LNCAP (cell line): ENCODE measurements at regions not wholly inside any gene's neighbourhood (a gene's known extent, or its start where the extent isn't known, plus 50 kb on each side); places are given as distances from the start of the nearest gene placed in this dataset.

Experiments
- TF ChIP-seq, protein P1 (sequence below): fragments of 450-650 bp; IDR thresholded peaks from 2 replicates; pipeline ENCODE4 v1.5.1; 2017; ENCODE audit warnings: mild to moderate bottlenecking

DNA sequence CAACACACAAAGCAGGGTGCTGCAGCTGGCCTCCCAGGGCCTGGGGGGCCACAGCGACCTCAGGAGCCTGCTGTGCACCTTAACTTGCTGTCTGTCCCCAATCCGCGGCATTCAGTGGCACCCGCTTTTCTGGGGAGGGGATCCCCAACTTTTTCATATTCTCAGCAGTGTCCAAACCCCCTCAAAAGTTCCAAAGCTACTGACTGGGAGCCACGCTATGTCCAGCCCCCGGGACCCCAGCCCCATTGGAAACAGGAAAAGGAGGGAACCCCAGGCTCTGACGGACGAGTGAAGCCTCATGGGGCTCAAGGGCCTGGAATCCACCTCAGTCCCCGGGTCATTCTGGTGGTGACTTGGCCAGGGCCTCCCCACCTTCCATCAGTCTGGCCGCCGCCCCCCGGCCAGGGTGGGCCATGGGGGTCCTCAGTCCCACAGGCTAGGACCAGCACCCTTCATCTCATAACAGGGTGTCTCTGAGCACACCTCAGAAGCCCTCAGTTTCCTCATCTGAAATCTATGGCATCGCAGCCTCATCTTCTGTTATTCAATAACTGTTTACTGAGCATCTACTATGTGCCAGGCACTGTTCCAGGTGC is 127.3 kb downstream of the NCOR2 start:
- TF ChIP-seq, protein P1, sequence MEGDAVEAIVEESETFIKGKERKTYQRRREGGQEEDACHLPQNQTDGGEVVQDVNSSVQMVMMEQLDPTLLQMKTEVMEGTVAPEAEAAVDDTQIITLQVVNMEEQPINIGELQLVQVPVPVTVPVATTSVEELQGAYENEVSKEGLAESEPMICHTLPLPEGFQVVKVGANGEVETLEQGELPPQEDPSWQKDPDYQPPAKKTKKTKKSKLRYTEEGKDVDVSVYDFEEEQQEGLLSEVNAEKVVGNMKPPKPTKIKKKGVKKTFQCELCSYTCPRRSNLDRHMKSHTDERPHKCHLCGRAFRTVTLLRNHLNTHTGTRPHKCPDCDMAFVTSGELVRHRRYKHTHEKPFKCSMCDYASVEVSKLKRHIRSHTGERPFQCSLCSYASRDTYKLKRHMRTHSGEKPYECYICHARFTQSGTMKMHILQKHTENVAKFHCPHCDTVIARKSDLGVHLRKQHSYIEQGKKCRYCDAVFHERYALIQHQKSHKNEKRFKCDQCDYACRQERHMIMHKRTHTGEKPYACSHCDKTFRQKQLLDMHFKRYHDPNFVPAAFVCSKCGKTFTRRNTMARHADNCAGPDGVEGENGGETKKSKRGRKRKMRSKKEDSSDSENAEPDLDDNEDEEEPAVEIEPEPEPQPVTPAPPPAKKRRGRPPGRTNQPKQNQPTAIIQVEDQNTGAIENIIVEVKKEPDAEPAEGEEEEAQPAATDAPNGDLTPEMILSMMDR: no peak

DNA sequence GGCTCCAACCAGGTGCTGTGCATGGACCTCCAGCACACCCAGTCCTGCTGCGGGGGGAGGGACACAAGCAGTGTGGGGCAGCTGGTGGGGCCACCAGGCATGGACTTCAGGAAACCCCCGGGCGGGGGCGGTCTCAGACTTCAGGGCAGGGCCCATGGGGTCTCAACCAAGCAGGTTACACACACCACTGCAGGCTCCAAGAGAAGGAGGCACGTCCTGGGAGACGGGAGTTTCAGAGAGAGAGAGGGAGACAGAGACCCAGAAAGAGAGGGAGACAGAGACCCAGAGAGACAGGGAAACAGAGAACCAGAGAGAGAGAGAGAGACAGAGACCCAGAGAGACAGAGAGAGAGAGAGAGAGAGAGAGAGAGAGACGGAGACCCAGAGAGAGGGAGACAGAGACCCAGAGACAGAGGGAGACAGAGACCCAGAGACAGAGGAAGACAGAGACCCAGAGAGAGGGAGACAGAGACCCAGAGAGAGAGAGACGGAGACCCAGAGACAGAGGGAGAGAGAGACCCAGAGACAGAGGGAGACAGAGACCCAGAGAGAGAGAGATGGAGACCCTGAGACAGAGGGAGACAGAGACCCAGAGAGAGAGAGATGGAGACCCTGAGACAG is 128.9 kb downstream of the NCOR2 start:
- TF ChIP-seq, protein P1: no peak

DNA sequence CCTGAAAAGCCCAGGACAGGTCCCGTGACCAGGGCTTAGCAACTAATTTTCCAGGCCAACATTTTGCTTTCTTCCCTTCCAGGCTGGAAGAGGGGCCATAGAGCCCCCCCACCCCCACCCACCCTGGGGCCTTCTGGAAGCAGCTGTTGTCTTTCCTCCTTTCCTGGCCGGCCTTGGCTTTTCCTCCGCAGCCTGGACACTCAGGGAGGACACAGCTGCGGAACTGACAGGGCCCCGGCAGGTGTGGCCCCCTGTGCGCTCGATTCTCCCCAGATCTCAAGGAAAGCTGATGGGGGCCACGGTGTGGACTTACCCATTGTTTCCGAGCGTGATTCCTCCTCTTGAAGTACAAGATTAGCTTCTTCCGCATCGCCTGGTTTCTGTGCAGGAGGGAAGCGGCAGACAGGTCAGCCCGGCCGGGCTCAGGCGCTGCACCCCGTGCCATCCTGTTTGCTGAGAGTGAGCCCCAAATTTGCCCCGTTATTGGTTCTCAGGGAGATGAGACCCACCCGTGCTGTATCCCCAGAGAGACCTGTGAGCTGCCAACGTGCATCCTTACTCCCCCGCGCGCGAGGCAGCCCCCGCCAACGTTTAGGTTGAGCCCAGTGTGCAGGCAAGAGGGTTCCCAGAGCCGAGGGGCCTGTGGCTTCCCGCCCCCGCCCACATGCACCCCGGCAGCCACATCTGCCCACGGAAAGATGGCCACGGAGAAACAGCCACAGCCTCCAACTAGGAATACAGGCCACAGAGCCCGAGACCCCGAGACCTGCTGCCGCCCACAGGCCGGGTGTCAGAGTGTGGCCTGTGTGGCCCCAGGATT is 129.6 kb downstream of the NCOR2 start:
- TF ChIP-seq, protein P1: no peak

DNA sequence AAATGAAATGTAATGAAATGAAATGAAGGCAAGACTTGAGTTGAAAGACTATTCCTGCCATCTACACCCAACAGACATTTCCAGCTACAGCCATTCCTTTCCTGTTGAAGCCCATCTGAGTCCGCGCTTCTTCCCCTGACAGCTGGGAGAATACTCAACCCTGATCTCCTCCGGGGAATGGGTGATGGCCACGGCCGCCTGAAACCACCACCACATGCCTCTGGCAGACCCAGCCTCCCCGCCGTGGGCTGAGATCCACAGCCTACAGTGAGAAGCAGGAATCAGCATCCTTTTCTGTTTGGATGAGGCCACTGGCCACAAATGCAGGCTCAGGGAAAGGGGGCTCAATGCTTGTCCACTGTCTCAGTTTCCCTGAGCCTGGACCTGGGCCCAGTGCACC is 130.3 kb downstream of the NCOR2 start:
- TF ChIP-seq, protein P1: no peak

DNA sequence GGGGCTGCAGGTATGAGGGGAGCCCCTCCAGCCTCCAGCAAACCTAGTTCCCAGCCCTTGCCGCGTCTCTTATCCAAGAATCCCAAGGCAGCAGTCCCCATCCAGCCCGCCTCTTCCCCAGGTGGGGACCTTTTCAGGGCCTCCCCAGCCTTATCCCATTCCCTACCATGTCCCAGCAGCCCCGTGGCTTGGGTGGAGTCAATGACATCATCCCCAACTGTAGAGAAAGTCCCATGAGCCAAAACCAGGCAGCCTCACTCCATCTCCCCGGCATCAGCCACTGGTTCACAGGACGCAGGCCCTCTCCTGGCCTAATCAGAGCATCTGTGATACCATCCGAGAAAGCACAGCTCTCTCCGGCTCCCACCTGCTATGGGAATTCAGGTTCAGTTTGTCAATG is 131.0 kb downstream of the NCOR2 start:
- TF ChIP-seq, protein P1: no peak

DNA sequence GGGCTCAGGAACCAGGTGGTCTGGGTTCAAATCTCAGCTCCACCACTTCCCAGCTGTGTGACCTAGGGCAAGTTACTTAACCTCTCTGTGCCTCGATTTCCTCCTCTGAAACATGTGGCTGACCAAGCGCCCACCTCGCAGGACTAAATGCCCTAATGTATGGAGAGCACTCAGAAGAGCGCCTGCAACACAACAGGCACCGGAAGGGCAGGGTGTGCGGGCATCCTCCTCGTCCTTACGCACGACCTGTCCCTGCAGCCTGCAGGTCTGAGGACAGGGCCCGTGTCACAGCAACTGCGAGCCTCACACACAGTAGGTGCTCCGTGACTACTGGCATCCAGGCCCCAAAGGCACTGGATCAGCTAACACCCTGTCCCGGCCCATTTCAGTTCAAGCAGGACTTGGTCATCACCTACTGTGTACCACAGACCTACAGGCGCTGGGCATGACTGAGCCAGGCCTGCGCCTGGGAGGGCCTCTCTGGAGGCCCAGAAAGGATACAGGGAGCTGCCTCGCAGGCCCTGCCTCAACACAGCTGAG is 131.5 kb downstream of the NCOR2 start:
- TF ChIP-seq, protein P1: no peak

DNA sequence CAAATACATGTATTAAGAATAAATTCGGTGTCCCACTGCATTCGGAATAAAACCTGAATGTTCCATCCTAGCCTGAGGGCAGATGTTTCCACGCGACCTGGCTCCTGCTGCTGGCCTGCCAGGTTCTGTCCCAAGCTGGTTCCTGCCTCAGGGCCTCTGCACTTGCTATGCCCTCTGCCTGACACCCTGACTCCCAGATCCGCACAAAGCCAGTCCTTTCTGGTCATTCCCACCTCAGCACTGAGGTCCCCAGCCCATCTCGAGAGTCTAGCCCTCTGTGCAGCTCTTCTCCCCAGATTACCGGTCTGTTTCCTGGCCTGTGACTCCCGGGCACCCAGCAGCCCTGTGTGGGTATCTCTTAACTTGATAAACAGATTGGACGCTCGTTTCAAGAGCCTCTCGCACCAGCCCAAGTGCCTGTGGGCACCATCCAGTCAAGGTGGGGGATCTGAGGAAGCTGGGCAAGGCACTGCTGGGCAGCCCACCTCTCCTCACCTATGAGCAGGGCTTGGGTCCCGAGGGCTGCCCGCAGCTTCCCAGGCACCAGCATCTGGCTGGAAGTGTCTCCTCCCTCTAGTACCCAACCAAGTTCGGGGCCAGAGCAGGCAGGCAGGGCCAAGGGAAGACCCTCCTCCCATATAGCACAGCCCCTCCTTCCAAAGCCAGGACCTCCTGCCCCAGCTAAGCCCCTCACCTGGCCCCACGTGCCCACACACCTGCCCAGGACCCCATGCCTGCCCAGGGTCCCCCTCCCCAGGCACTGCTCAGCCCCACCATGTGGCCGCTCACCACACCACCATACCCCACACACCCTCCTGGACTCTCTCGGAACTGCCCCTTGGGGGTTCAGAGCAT is 132.2 kb downstream of the NCOR2 start:
- TF ChIP-seq, protein P1: no peak
